GM19467 (cell line): ENCODE measurements at regions not wholly inside any gene's neighbourhood (a gene's known extent, or its start where the extent isn't known, plus 50 kb on each side); places are given as distances from the start of the nearest gene placed in this dataset.

Experiments used
- ATAC-seq: cut with Tn5 transposase; IDR thresholded peaks from one replicate; pipeline ENCODE4 v1.9.1; 2021; ENCODE audit warnings: mild to moderate bottlenecking, moderate library complexity; ENCODE audit not compliant: unreplicated experiment

GRCh38 chr3:18501679-18502343, 76.7 kb upstream of the SATB1 start:
- no peak for ATAC-seq

GRCh38 chr3:18500322-18500721, 75.2 kb upstream of the SATB1 start:
- ATAC-seq, result no peak

- ATAC-seq, result peak; percentile 89
Measured at GRCh38 chr3:18499301-18499700, 74.2 kb upstream of the SATB1 start.

- ATAC-seq, result no peak
Measured at GRCh38 chr3:18494251-18494650, 69.1 kb upstream of the SATB1 start.

GRCh38 chr3:18489939-18490338, 64.8 kb upstream of the SATB1 start:
- no peak for ATAC-seq

- ATAC-seq, result no peak
Measured at GRCh38 chr3:18483226-18483625, 58.1 kb upstream of the SATB1 start.

GRCh38 chr3:18481946-18482548, 56.9 kb upstream of the SATB1 start:
- no peak for ATAC-seq

- ATAC-seq, result no peak
Measured at GRCh38 chr3:18477620-18478019, 52.5 kb upstream of the SATB1 start.
